ENCODE measurements at regions not wholly inside any gene's neighbourhood (a gene's known extent, or its start where the extent isn't known, plus 50 kb on each side); places are given as distances from the start of the nearest gene placed in this dataset.

GRCh38 chr4:129883996-129884395, 788.0 kb downstream of the C4orf33 start (continued):
- TF ChIP-seq ZBTB10 (tag by site-specific recombination; IDR thresholded peaks at IDR 0.05): no peak
- TF ChIP-seq FEZF1 (tag by site-specific recombination; IDR thresholded peaks at IDR 0.05): no peak

GRCh38 chr4:129897111-129897510, 801.2 kb downstream of the C4orf33 start:
- H3K27ac ChIP-seq (ENCODE audit: extremely low read depth, low read depth, low read length): no peak overlapping the region
- H3K4me3 ChIP-seq (ENCODE audit: low read depth, low read length): no peak overlapping the region
- no peaks in the 10 kb centered on the region for H3K4me1 ChIP-seq (ENCODE audit: control insufficient read depth, insufficient read depth, low read length)
- POLR2A ChIA-PET: no interaction called here
- no peaks in the 10 kb centered on the region for H3K36me3 ChIP-seq (ENCODE audit: control insufficient read depth in 2 of 2, insufficient read depth in 1 of 2, low read length in 2 of 2)
- TF ChIP-seq ZNF701 (tag by site-specific recombination; IDR thresholded peaks at IDR 0.05) (no peak), TSHZ1 (tag by site-specific recombination; IDR thresholded peaks at IDR 0.05; ENCODE audit: borderline replicate concordance) (no peak), MYNN (tag by site-specific recombination; IDR thresholded peaks at IDR 0.05; ENCODE audit: borderline replicate concordance) (no peak), ZSCAN4 (tag by site-specific recombination; IDR thresholded peaks at IDR 0.05) (no peak), ZNF16 (tag by site-specific recombination; IDR thresholded peaks at IDR 0.05; ENCODE audit: low read depth) (no peak), ZNF169 (tag by site-specific recombination; IDR thresholded peaks at IDR 0.05) (no peak), AEBP2 (tag by site-specific recombination; IDR thresholded peaks at IDR 0.05; ENCODE audit: borderline replicate concordance) (no peak), ZNF37A (tag by site-specific recombination; IDR thresholded peaks at IDR 0.05) (no peak), IKZF3 (tag by site-specific recombination; IDR thresholded peaks at IDR 0.05) (no peak)
- no peaks in the 10 kb centered on the region for H3K9me3 ChIP-seq (ENCODE audit: control insufficient read depth, insufficient read depth, low read depth, low read length)
- CTCF ChIA-PET: no interaction called here

GRCh38 chr4:129899849-129900248, 803.9 kb downstream of the C4orf33 start:
- TF ChIP-seq ZNF549 (tag by site-specific recombination; IDR thresholded peaks at IDR 0.05) (no peak), ZNF645 (tag by site-specific recombination; IDR thresholded peaks at IDR 0.05) (no peak), ZNF324 (tag by site-specific recombination; IDR thresholded peaks at IDR 0.05) (no peak), ZNF302 (tag by site-specific recombination; IDR thresholded peaks at IDR 0.05; ENCODE audit: low read depth) (no peak), HOXA7 (CRISPR knock-in tag; IDR thresholded peaks at IDR 0.05; ENCODE audit: borderline replicate concordance) (no peak), ZNF704 (tag by site-specific recombination; IDR thresholded peaks at IDR 0.05) (no peak), ZNF561 (tag by site-specific recombination; IDR thresholded peaks at IDR 0.05; ENCODE audit: borderline replicate concordance) (no peak), HIC1 (tag by site-specific recombination; IDR thresholded peaks at IDR 0.05) (no peak), ZXDB (tag by site-specific recombination; IDR thresholded peaks at IDR 0.05) (no peak)
- H3K9me3 ChIP-seq (ENCODE audit: control insufficient read depth, insufficient read depth, low read depth, low read length): no peaks in the 10 kb centered on the region
- no peaks in the 10 kb centered on the region for H3K4me1 ChIP-seq (ENCODE audit: control insufficient read depth, insufficient read depth, low read length)
- no peak overlapping the region for H3K4me3 ChIP-seq (ENCODE audit: low read depth, low read length)
- H3K27ac ChIP-seq (ENCODE audit: extremely low read depth, low read depth, low read length): no peak overlapping the region
- POLR2A ChIA-PET: no interaction called here
- CTCF ChIA-PET: no interaction called here
- no peaks in the 10 kb centered on the region for H3K36me3 ChIP-seq (ENCODE audit: control insufficient read depth in 2 of 2, insufficient read depth in 1 of 2, low read length in 2 of 2)

All from HEK293 (cell line).